Osteocyte (in vitro differentiated cells): ENCODE measurements at regions not wholly inside any gene's neighbourhood (a gene's known extent, or its start where the extent isn't known, plus 50 kb on each side); places are given as distances from the start of the nearest gene placed in this dataset.

Experiments used
- DNase-seq: peaks from one replicate; pipeline ENCODE4 v3.0.0; 2021; ENCODE audit warnings: mixed read lengths; ENCODE audit not compliant: unreplicated experiment; ENCODE audit errors: extremely low spot score
- H3K27ac Mint-ChIP-seq: one replicate; pipeline ENCODE4 v1.8.0; 2021; ENCODE audit warnings: mild to moderate bottlenecking, mixed read lengths; ENCODE audit not compliant: unreplicated experiment
- H3K27me3 Mint-ChIP-seq: one replicate; pipeline ENCODE4 v1.8.0; 2021; ENCODE audit warnings: mixed read lengths; ENCODE audit not compliant: unreplicated experiment
- H3K36me3 Mint-ChIP-seq: one replicate; pipeline ENCODE4 v1.8.0; 2021; ENCODE audit warnings: mixed read lengths; ENCODE audit not compliant: unreplicated experiment
- H3K4me1 Mint-ChIP-seq: one replicate; pipeline ENCODE4 v1.8.0; 2021; ENCODE audit warnings: mixed read lengths; ENCODE audit not compliant: unreplicated experiment
- H3K4me3 Mint-ChIP-seq: one replicate; pipeline ENCODE4 v1.8.0; 2021; ENCODE audit warnings: mild to moderate bottlenecking, moderate library complexity, mixed read lengths; ENCODE audit not compliant: unreplicated experiment
- H3K9me3 Mint-ChIP-seq: one replicate; pipeline ENCODE4 v1.8.0; 2021; ENCODE audit warnings: mixed read lengths; ENCODE audit not compliant: unreplicated experiment
- TF ChIP-seq, protein P1 (sequence below): fragments of 200-600 bp; sonication (generic); IDR thresholded peaks from 2 replicates; pipeline ENCODE4 v1.5.0; 2021; ENCODE audit warnings: antibody characterized with exemption, mild to moderate bottlenecking, moderate library complexity

DNA sequence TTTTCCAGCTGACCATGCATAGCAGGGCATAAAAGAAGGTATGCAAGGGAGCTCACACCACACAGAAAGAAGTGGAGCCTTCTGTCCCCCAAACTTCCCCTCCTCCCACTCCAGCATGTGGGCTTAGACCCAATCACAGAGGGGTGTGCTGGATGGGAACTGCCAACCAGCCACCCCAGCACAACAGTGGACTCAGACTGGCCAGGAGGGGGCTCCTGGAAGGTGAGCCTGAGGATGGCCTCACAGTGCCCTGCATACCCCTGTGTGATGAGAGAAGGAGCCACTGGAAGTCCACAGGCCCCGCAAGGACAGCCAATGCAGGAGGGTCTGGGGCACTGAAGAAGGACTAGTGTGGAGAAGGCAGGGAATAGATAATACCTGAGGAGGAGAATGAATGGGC, 106.9 kb upstream of the SERP2 start:
- Mint-ChIP-seq H3K36me3 (no peaks in the 10 kb centered on the region), H3K9me3 (no peaks in the 10 kb centered on the region), H3K4me3 (no peak overlapping the region), H3K27me3 (no peaks in the 10 kb centered on the region), H3K4me1 (peaks cover 38% of the 10 kb centered on the region), H3K27ac (no peak overlapping the region)
- TF ChIP-seq, protein P1, sequence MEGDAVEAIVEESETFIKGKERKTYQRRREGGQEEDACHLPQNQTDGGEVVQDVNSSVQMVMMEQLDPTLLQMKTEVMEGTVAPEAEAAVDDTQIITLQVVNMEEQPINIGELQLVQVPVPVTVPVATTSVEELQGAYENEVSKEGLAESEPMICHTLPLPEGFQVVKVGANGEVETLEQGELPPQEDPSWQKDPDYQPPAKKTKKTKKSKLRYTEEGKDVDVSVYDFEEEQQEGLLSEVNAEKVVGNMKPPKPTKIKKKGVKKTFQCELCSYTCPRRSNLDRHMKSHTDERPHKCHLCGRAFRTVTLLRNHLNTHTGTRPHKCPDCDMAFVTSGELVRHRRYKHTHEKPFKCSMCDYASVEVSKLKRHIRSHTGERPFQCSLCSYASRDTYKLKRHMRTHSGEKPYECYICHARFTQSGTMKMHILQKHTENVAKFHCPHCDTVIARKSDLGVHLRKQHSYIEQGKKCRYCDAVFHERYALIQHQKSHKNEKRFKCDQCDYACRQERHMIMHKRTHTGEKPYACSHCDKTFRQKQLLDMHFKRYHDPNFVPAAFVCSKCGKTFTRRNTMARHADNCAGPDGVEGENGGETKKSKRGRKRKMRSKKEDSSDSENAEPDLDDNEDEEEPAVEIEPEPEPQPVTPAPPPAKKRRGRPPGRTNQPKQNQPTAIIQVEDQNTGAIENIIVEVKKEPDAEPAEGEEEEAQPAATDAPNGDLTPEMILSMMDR = no peak
- no peak for DNase-seq

DNA sequence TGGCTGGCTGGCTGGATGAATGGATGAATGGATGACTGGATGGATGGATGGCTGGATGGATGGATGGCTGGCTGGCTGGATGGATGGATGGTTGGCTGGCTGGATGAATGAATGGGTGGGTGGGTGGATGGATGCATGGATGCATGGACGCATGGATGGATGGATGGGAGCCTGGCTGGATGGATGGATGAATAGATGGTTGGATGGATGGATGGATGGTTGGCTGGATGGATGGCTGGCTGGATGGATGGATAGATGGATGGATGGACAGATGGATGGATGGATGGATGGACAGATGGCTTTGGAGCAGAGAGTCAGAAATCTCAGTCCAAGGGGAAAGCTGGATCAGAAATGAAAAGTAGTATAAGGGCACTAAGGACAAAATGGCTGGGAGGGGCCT, 106.4 kb upstream of the SERP2 start:
- H3K4me3 Mint-ChIP-seq = no peak overlapping the region

DNA sequence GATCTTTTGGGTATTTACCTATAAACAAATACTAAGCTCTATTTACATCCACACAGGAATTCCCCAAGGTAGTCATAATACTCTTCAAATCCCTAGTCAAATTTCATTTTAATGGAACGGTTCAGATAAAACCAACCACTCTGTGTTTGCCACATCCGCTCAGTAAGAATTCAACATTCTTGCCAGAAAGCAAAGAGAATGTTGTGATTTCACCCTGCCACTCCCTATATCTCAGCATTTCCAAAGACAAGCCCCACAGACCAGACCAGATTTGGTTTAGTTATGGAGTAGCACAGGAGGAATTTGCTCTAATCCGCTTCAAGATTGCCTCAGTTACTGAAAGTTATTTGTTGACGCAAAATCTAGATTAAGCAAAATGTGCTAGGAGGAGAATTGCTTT, 105.6 kb upstream of the SERP2 start:
- H3K27me3 Mint-ChIP-seq = no peaks in the 10 kb centered on the region
- no peaks in the 10 kb centered on the region for H3K9me3 Mint-ChIP-seq
- H3K36me3 Mint-ChIP-seq = no peaks in the 10 kb centered on the region
- DNase-seq = no peak
- no peak overlapping the region for H3K4me3 Mint-ChIP-seq
- H3K4me1 Mint-ChIP-seq = peaks cover 45% of the 10 kb centered on the region
- TF ChIP-seq, protein P1 = no peak
- peak overlapping the region; percentile 39 for H3K27ac Mint-ChIP-seq

More for the DNA sequence above, 106.4 kb upstream of the SERP2 start:
- Mint-ChIP-seq H3K4me1 (peaks cover 42% of the 10 kb centered on the region), H3K9me3 (no peaks in the 10 kb centered on the region), H3K36me3 (no peaks in the 10 kb centered on the region), H3K27ac (no peak overlapping the region), H3K27me3 (no peaks in the 10 kb centered on the region)
- DNase-seq = no peak
- TF ChIP-seq, protein P1 = no peak

DNA sequence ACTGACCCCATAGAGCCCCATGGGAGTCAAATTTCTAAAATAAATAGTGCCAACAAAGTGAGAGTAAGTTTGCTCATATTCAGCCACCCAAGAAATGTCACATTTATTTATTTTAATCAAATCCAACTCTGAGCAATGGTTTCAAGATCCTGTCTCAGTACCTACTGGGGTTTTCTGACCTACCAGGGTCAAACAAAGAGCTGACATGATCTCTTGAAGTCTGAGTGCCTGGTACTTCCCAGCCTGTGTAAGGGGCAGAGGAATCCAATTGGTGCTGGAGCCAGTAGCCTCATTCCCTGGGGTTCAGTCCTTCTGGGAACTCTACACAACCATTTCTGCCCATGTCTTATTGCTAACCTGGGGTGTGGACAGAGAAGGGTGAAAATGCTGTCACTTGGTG, 104.6 kb upstream of the SERP2 start:
- H3K9me3 Mint-ChIP-seq = no peaks in the 10 kb centered on the region
- no peak overlapping the region for H3K27ac Mint-ChIP-seq
- H3K4me1 Mint-ChIP-seq = peaks cover 45% of the 10 kb centered on the region
- TF ChIP-seq, protein P1 = no peak
- no peak overlapping the region for H3K4me3 Mint-ChIP-seq
- H3K36me3 Mint-ChIP-seq = no peaks in the 10 kb centered on the region
- no peak for DNase-seq
- H3K27me3 Mint-ChIP-seq = no peaks in the 10 kb centered on the region

DNA sequence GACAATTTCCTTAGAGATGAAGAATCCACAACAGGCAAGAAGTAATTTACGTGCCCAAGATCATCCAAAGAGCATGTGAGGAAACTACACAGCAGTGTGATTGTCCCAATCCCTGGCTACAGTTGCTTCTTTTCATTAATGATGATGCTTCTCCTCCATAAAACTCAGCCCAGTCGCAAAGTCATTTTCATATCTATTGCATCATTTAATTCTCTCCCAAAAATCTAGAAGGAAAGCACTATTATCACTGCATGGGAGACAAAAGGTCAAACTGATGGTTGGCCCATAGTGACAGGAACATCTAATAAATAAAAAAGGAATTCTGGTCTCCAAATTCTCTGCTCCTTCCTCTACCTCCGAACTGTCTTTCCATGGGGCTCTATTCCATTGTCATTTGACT, 103.5 kb upstream of the SERP2 start:
- Mint-ChIP-seq H3K27ac (no peak overlapping the region), H3K4me3 (no peak overlapping the region), H3K4me1 (peaks cover 45% of the 10 kb centered on the region), H3K9me3 (no peaks in the 10 kb centered on the region), H3K36me3 (no peaks in the 10 kb centered on the region), H3K27me3 (no peaks in the 10 kb centered on the region)
- TF ChIP-seq, protein P1 = no peak
- DNase-seq = no peak
